Endodermal cell (in vitro differentiated cells): ENCODE measurements at regions not wholly inside any gene's neighbourhood (a gene's known extent, or its start where the extent isn't known, plus 50 kb on each side); places are given as distances from the start of the nearest gene placed in this dataset.

Experiments used
- DNase-seq: peaks from one replicate; pipeline ENCODE4 v3.0.0-alpha.2; 2017
- H3K27ac ChIP-seq: 2 replicates; pipeline ENCODE4 v1.5.1; 2013; ENCODE audit warnings: mild to moderate bottlenecking, low read depth, low read length, moderate library complexity
- H3K27me3 ChIP-seq: 2 replicates; pipeline ENCODE4 v1.6.1; 2013; ENCODE audit warnings: mild to moderate bottlenecking, low read length, moderate library complexity; ENCODE audit not compliant: insufficient read depth, control insufficient read depth, poor library complexity, severe bottlenecking
- H3K36me3 ChIP-seq: 2 replicates; pipeline ENCODE4 v1.7.0; 2013; ENCODE audit warnings: mild to moderate bottlenecking, low read length, moderate library complexity; ENCODE audit not compliant: control insufficient read depth, insufficient read depth
- H3K4me1 ChIP-seq: one replicate; pipeline ENCODE4 v1.7.0; 2013; ENCODE audit warnings: low read length; ENCODE audit not compliant: control insufficient read depth, insufficient read depth
- H3K4me3 ChIP-seq: 2 replicates; pipeline ENCODE4 v1.5.1; 2013; ENCODE audit warnings: mild to moderate bottlenecking, low read length, moderate library complexity
- H3K9ac ChIP-seq: 2 replicates; pipeline ENCODE4 v1.6.1; 2013; ENCODE audit warnings: mild to moderate bottlenecking, low read length, moderate library complexity; ENCODE audit not compliant: poor library complexity, severe bottlenecking; ENCODE audit errors: extremely low read depth
- H3K9me3 ChIP-seq: 2 replicates; pipeline ENCODE4 v1.6.1; 2013; ENCODE audit warnings: mild to moderate bottlenecking, low read length, moderate library complexity; ENCODE audit not compliant: control insufficient read depth
- H3K27ac Mint-ChIP-seq: 2 replicates; pipeline ENCODE4 v1.8.0; 2020; ENCODE audit warnings: mixed read lengths
- H3K27me3 Mint-ChIP-seq: 2 replicates; pipeline ENCODE4 v1.8.0; 2021; ENCODE audit warnings: mild to moderate bottlenecking, mixed read lengths; ENCODE audit not compliant: insufficient read depth
- H3K36me3 Mint-ChIP-seq: 2 replicates; pipeline ENCODE4 v1.8.0; 2020; ENCODE audit warnings: low read depth, mixed read lengths
- H3K4me1 Mint-ChIP-seq: 2 replicates; pipeline ENCODE4 v1.8.0; 2020; ENCODE audit warnings: mixed read lengths
- H3K4me3 Mint-ChIP-seq: 2 replicates; pipeline ENCODE4 v1.8.0; 2020; ENCODE audit warnings: mild to moderate bottlenecking, moderate library complexity, mixed read lengths
- H3K9me3 Mint-ChIP-seq: 2 replicates; pipeline ENCODE4 v1.8.0; 2020; ENCODE audit warnings: mild to moderate bottlenecking, mixed read lengths
- CTCF ChIP-seq: fragments of 200-600 bp; sonication (generic); conservative IDR thresholded peaks from 2 replicates; pipeline ENCODE4 v1.5.0; 2021; ENCODE audit warnings: antibody characterized with exemption, mild to moderate bottlenecking
- WGBS, 2 experiments: methylation state at CpG; one replicate each; pipeline versions ENCODE4 v1.1.5 to v1.1.7; 2013; ENCODE audit warnings: missing lambda C conversion rate in 2 of 2, mixed read lengths in 1 of 2; ENCODE audit not compliant: insufficient coverage in 1 of 2, insufficient read length in 1 of 2; 5-methylcytosine and 5-hydroxymethylcytosine counted together

- WGBS, 2 experiments = 92 to 94% methylated on average over 3 to 6 of the region's 6 CpGs
- Histone ChIP-seq H3K9ac (no peak overlapping the region), H3K4me1 (no peaks in the 10 kb centered on the region), H3K27me3 (peaks cover 46% of the 10 kb centered on the region), H3K27ac (no peak overlapping the region), H3K36me3 (no peaks in the 10 kb centered on the region), H3K9me3 (peaks cover 6% of the 10 kb centered on the region), H3K4me3 (no peak overlapping the region)
- Mint-ChIP-seq H3K27ac (no peak overlapping the region), H3K4me3 (no peak overlapping the region), H3K9me3 (peaks cover 12% of the 10 kb centered on the region), H3K4me1 (peaks cover 14% of the 10 kb centered on the region), H3K36me3 (no peaks in the 10 kb centered on the region), H3K27me3 (peaks cover 76% of the 10 kb centered on the region)
- no peak for DNase-seq
- no peak for TF ChIP-seq CTCF
Measured at GRCh38 chr1:38612951-38613350, 246.6 kb downstream of the RRAGC start.

DNA sequence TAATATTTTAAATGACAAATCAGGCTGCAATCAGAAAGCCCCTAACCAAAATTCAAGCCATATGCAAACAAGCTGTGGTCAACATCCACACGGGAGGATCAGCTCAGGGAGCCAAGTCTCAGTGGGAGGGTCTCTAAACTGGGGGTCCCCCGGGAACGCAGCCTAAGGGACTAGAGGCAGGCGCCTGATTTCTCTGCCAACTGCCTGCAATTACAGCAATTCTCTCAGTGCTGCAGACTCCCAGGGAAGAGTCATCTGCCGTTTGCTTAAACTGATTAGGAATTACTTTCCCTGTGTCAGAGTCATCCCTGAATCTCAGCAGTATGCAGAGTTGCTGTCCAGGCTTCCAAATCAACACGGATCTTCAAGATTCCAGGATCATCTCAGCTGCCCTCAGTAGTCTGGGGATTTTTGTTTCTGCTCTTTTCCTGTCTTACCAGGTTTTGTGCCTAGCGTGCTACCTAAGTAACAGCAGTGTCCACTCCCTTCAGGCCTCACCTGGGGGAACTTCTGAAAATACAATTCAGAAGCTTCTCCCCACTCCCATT lies 247.8 kb downstream of the RRAGC start:
- no peak overlapping the region for H3K27ac ChIP-seq
- Mint-ChIP-seq H3K9me3 (peaks cover 12% of the 10 kb centered on the region), H3K4me1 (peaks cover 8% of the 10 kb centered on the region), H3K27ac (no peak overlapping the region), H3K36me3 (no peaks in the 10 kb centered on the region), H3K4me3 (no peak overlapping the region), H3K27me3 (peaks cover 84% of the 10 kb centered on the region)
- WGBS, 2 experiments = 75 to 79% methylated on average over 7 of the region's 7 CpGs
- peaks cover 6% of the 10 kb centered on the region for H3K9me3 ChIP-seq
- no peaks in the 10 kb centered on the region for H3K36me3 ChIP-seq
- H3K9ac ChIP-seq = no peak overlapping the region
- no peak for DNase-seq
- no peak overlapping the region for H3K4me3 ChIP-seq
- H3K27me3 ChIP-seq = peaks cover 58% of the 10 kb centered on the region
- H3K4me1 ChIP-seq = no peaks in the 10 kb centered on the region
- no peak for TF ChIP-seq CTCF

DNA sequence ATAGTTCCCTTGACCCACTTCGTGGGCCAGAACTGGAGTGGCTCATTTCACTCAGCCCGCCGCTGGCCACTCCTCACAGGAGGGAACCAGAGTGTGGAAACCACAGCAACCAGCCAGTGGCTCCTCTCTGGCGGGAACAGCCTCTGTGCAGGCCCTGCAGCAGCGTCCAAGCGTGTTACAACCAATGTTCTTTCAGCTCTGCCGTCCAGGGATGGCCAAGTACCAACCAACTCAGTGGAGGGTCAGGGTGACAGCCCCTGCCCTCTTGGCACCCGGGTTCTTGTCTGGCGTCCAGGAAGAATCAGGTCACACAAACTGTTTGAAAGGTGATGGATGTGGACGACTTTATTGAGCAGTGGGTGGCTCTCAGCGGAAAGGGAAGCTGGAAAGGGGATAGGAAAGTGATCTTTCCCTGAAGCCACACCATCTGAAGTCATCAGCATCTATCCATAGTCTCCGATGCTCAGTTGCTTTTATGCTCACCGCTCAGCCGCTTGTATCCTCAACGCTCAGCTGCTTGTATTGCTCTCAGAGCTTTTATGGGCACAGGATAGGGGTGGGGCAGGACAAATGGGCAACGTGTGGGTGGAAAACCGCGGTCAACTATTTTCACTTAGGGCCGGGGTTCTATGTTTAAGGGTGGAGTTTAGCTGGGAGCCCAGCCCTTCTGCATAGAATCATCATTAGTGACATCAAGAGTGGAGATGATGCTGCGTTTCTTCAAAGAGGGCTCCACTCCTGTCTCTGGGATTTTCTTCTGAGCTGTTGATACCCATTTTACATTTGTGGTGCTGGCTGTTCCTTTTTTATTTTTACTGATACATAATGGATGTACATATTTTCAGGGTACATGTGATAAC lies 250.2 kb downstream of the RRAGC start:
- no peak for DNase-seq
- no peak overlapping the region for H3K9ac ChIP-seq
- H3K36me3 ChIP-seq = no peaks in the 10 kb centered on the region
- no peak for TF ChIP-seq CTCF
- Mint-ChIP-seq H3K4me3 (no peak overlapping the region), H3K36me3 (no peaks in the 10 kb centered on the region), H3K9me3 (no peaks in the 10 kb centered on the region), H3K27ac (no peak overlapping the region), H3K27me3 (peaks cover 89% of the 10 kb centered on the region), H3K4me1 (peaks cover 6% of the 10 kb centered on the region)
- H3K4me1 ChIP-seq = no peaks in the 10 kb centered on the region
- H3K27me3 ChIP-seq = peaks cover 79% of the 10 kb centered on the region
- H3K9me3 ChIP-seq = no peaks in the 10 kb centered on the region
- no peak overlapping the region for H3K4me3 ChIP-seq
- WGBS, 2 experiments = 89 to 90% methylated on average over 18 to 20 of the region's 20 CpGs
- H3K27ac ChIP-seq = no peak overlapping the region
